IMR-90 (cell line): ENCODE measurements at regions not wholly inside any gene's neighbourhood (a gene's known extent, or its start where the extent isn't known, plus 50 kb on each side); places are given as distances from the start of the nearest gene placed in this dataset.

Experiments
- BHLHE40 ChIP-seq: fragments of 150-350 bp; IDR thresholded peaks from 2 replicates; pipeline ENCODE4 v1.6.1; 2016; ENCODE audit warnings: mild to moderate bottlenecking, low read depth, low read length
- CEBPB ChIP-seq: IDR thresholded peaks from 2 replicates; pipeline ENCODE4 v1.6.1; 2012; ENCODE audit warnings: low read depth, low read length, improper control_type of control experiment
- CHD1 ChIP-seq: IDR thresholded peaks from 2 replicates; pipeline ENCODE4 v1.6.1; 2012; ENCODE audit warnings: low read depth, low read length, improper control_type of control experiment
- CTCF ChIP-seq: conservative IDR thresholded peaks from 2 replicates; pipeline ENCODE4 v1.5.1; 2012; ENCODE audit warnings: mild to moderate bottlenecking, low read depth, low read length, improper control_type of control experiment
- FOS ChIP-seq: fragments of 150-350 bp; IDR thresholded peaks from 2 replicates; pipeline ENCODE4 v1.6.1; 2016; ENCODE audit warnings: low read depth, low read length
- MAZ ChIP-seq: IDR thresholded peaks from 2 replicates; pipeline ENCODE4 v1.6.1; 2012; ENCODE audit warnings: low read depth, mild to moderate bottlenecking, low read length, improper control_type of control experiment, moderate library complexity, borderline replicate concordance
- MXI1 ChIP-seq: IDR thresholded peaks from 2 replicates; pipeline ENCODE4 v1.6.1; 2012; ENCODE audit warnings: low read depth, mild to moderate bottlenecking, low read length, moderate library complexity, borderline replicate concordance
- NFE2L2 ChIP-seq: fragments of 150-350 bp; IDR thresholded peaks from 2 replicates; pipeline ENCODE4 v1.6.1; 2016; ENCODE audit warnings: low read depth, mild to moderate bottlenecking, low read length
- POLR2A ChIP-seq: IDR thresholded peaks from 2 replicates; pipeline ENCODE4 v1.6.1; 2012; ENCODE audit warnings: mild to moderate bottlenecking, low read depth, low read length
- RAD21 ChIP-seq: IDR thresholded peaks from 2 replicates; pipeline ENCODE4 v1.6.1; 2012; ENCODE audit warnings: low read length, improper control_type of control experiment
- RFX5 ChIP-seq: IDR thresholded peaks from 2 replicates; pipeline ENCODE4 v1.8.0; 2012; ENCODE audit warnings: low read depth, mild to moderate bottlenecking, low read length, moderate library complexity
- SMC3 ChIP-seq: fragments of 150-350 bp; IDR thresholded peaks from 2 replicates; pipeline ENCODE4 v1.6.1; 2016; ENCODE audit warnings: low read depth, mild to moderate bottlenecking, antibody characterized with exemption, low read length, moderate library complexity
- USF2 ChIP-seq: fragments of 150-350 bp; IDR thresholded peaks from 2 replicates; pipeline ENCODE4 v1.6.1; 2017; ENCODE audit warnings: mild to moderate bottlenecking, antibody characterized with exemption, low read length, low read depth

GRCh38 chr6:121711472-121711871, 276.0 kb downstream of the GJA1 start:
- TF ChIP-seq POLR2A (no peak), CTCF (no peak), RAD21 (no peak), BHLHE40 (no peak), MXI1 (no peak), CHD1 (no peak), NFE2L2 (no peak), CEBPB (no peak), RFX5 (no peak), SMC3 (no peak), FOS (no peak), MAZ (no peak), USF2 (no peak)
